Liver (tissue), 8 donors: ENCODE measurements at regions not wholly inside any gene's neighbourhood (a gene's known extent, or its start where the extent isn't known, plus 50 kb on each side); places are given as distances from the start of the nearest gene placed in this dataset.

Experiments
- DNase-seq: peaks from one replicate; pipeline ENCODE4 v3.0.0-alpha.2; 2017; ENCODE audit warnings: low spot score
- H3K27ac ChIP-seq, 2 donors: one replicate each; pipeline ENCODE4 v1.7.0; 2013; ENCODE audit warnings: inconsistent platforms in 2 of 2, low read length in 2 of 2, control low read depth in 1 of 2, low read depth in 1 of 2, mild to moderate bottlenecking in 1 of 2
- H3K27me3 ChIP-seq, 4 donors: one replicate each; pipeline versions ENCODE4 v1.6.1 to v1.7.0; 2013; ENCODE audit warnings: low read length in 3 of 4, inconsistent platforms in 1 of 4, mild to moderate bottlenecking in 1 of 4, moderate library complexity in 1 of 4; ENCODE audit not compliant: control insufficient read depth in 4 of 4, insufficient read depth in 4 of 4
- H3K36me3 ChIP-seq, 4 donors: one replicate each; pipeline versions ENCODE4 v1.6.1 to v1.7.0; 2013; ENCODE audit warnings: low read length in 3 of 4, mild to moderate bottlenecking in 3 of 4, low read depth in 1 of 4, moderate library complexity in 1 of 4; ENCODE audit not compliant: control insufficient read depth in 4 of 4, insufficient read depth in 3 of 4
- H3K4me1 ChIP-seq, 4 donors: one replicate each; pipeline versions ENCODE4 v1.6.1 to v1.7.0; 2013; ENCODE audit warnings: low read length in 3 of 4, mild to moderate bottlenecking in 3 of 4, moderate library complexity in 1 of 4; ENCODE audit not compliant: control insufficient read depth in 4 of 4, insufficient read depth in 4 of 4
- H3K4me3 ChIP-seq, 3 donors: one replicate each; pipeline versions ENCODE4 v1.6.1 to v1.7.0; 2013; ENCODE audit warnings: low read length in 3 of 3, control low read depth in 1 of 3, low read depth in 1 of 3, mild to moderate bottlenecking in 1 of 3
- H3K9ac ChIP-seq, 2 donors: one replicate each; pipeline ENCODE4 v1.7.0; 2013; ENCODE audit warnings: low read length in 2 of 2, mild to moderate bottlenecking in 2 of 2, moderate library complexity in 2 of 2, control low read depth in 1 of 2, low read depth in 1 of 2
- H3K9me3 ChIP-seq, 4 donors: one replicate each; pipeline versions ENCODE4 v1.6.1 to v1.7.0; 2013; ENCODE audit warnings: low read length in 3 of 4; ENCODE audit not compliant: control insufficient read depth in 4 of 4
- EGR1 ChIP-seq, 2 donors: IDR thresholded peaks; 2 replicates each; pipeline ENCODE4 v1.6.1; 2016 to 2018; ENCODE audit warnings: antibody characterized with exemption in 2 of 2, low read depth in 2 of 2
- FOXA1 ChIP-seq: IDR thresholded peaks from 2 replicates; pipeline ENCODE4 v1.6.1; 2016; ENCODE audit warnings: antibody characterized with exemption
- FOXA2 ChIP-seq: IDR thresholded peaks from 2 replicates; pipeline ENCODE4 v1.6.1; 2016; ENCODE audit warnings: antibody characterized with exemption
- GABPA ChIP-seq, 2 donors: IDR thresholded peaks in 1 of 2; conservative IDR thresholded peaks in 1 of 2; 2 replicates each; pipeline ENCODE4 v1.6.1; 2016; ENCODE audit warnings: antibody characterized with exemption in 2 of 2, mild to moderate bottlenecking in 1 of 2, moderate library complexity in 1 of 2
- HNF4A ChIP-seq, 2 donors: conservative IDR thresholded peaks; 2 replicates each; pipeline ENCODE4 v1.6.1; 2016; ENCODE audit warnings: antibody characterized with exemption in 2 of 2, mild to moderate bottlenecking in 2 of 2
- HNF4G ChIP-seq: IDR thresholded peaks from 2 replicates; pipeline ENCODE4 v1.6.1; 2016; ENCODE audit warnings: antibody characterized with exemption
- JUND ChIP-seq, 2 donors: IDR thresholded peaks; 2 replicates each; pipeline ENCODE4 v1.6.1; 2016; ENCODE audit warnings: antibody characterized with exemption in 2 of 2
- NR2F2 ChIP-seq: IDR thresholded peaks from 2 replicates; pipeline ENCODE4 v1.6.1; 2016; ENCODE audit warnings: antibody characterized with exemption
- RAD21 ChIP-seq, 2 donors: IDR thresholded peaks; 2 replicates each; pipeline ENCODE4 v1.6.1; 2016; ENCODE audit warnings: antibody characterized with exemption in 2 of 2, mild to moderate bottlenecking in 2 of 2
- RXRA ChIP-seq, 2 donors: IDR thresholded peaks; 2 replicates each; pipeline ENCODE4 v1.6.1; 2017 to 2018; ENCODE audit warnings: antibody characterized with exemption in 2 of 2, mild to moderate bottlenecking in 1 of 2
- SP1 ChIP-seq: IDR thresholded peaks from 2 replicates; pipeline ENCODE4 v1.6.1; 2018; ENCODE audit warnings: antibody characterized with exemption, mild to moderate bottlenecking
- TAF1 ChIP-seq: conservative IDR thresholded peaks from 2 replicates; pipeline ENCODE4 v1.6.1; 2016; ENCODE audit warnings: antibody characterized with exemption, mild to moderate bottlenecking
- YY1 ChIP-seq: IDR thresholded peaks from 2 replicates; pipeline ENCODE4 v1.6.1; 2016; ENCODE audit warnings: antibody characterized with exemption, mild to moderate bottlenecking
- WGBS: extraction: QIAGEN DNeasy Blood & Tissue Kit; methylation state at CpG from one replicate; pipeline ENCODE4 v1.1.7; 2013; 5-methylcytosine and 5-hydroxymethylcytosine counted together
- TF ChIP-seq, protein P1 (sequence below): fragments of 150-350 bp; IDR thresholded peaks from 2 replicates; pipeline ENCODE4 v1.5.1; 2017; ENCODE audit warnings: improper control_type of control experiment, low read depth, low read length; ENCODE audit not compliant: missing input control
- TF ChIP-seq, protein P2 (sequence below): IDR thresholded peaks from 2 replicates; pipeline ENCODE4 v1.6.1; 2016; ENCODE audit warnings: antibody characterized with exemption, mild to moderate bottlenecking
- TF ChIP-seq, protein P3 (sequence below): IDR thresholded peaks from 2 replicates; pipeline ENCODE4 v1.6.1; 2016; ENCODE audit warnings: antibody characterized with exemption
- TF ChIP-seq, protein P4 (sequence below): IDR thresholded peaks from 2 replicates; pipeline ENCODE4 v1.6.1; 2016; ENCODE audit warnings: antibody characterized with exemption
- TF ChIP-seq, protein P5 (sequence below): IDR thresholded peaks from 2 replicates; pipeline ENCODE4 v1.6.1; 2016; ENCODE audit warnings: antibody characterized with exemption
- donor health status: healthy.
- donor health status: healthy.
- donor health status: healthy.
- donor health status: healthy.
- donor health status: healthy.

DNA sequence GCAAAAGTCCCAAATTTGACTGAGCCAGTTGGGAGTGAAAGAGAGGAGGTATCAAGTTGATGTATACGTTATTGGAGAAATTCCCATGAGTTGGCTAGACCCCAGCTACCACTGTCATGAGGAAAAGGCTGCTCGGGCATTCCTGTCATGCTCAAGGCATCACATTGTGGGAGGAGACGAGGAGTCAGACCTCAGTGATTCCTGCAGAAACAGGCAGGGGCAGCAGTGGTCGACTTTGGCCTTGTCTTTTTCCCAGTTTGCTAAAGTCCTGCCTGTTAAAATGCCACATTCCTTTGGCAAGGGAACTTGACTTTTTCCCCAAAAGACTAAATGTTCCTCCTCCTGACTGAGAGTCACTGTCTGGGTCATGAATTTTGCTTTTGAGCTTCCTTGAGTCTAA lies 295.5 kb upstream of the HS3ST5 start:
- Histone ChIP-seq H3K4me3 (no peak overlapping the region), H3K27me3 (no peaks in the 10 kb centered on the region), H3K9me3 (no peaks in the 10 kb centered on the region), H3K4me1 (no peaks in the 10 kb centered on the region), H3K36me3 (no peaks in the 10 kb centered on the region), H3K27ac (no peak overlapping the region), H3K9ac (no peak overlapping the region)
- WGBS = 34% methylated on average over 4 of the region's 4 CpGs
- TF ChIP-seq, protein P1, sequence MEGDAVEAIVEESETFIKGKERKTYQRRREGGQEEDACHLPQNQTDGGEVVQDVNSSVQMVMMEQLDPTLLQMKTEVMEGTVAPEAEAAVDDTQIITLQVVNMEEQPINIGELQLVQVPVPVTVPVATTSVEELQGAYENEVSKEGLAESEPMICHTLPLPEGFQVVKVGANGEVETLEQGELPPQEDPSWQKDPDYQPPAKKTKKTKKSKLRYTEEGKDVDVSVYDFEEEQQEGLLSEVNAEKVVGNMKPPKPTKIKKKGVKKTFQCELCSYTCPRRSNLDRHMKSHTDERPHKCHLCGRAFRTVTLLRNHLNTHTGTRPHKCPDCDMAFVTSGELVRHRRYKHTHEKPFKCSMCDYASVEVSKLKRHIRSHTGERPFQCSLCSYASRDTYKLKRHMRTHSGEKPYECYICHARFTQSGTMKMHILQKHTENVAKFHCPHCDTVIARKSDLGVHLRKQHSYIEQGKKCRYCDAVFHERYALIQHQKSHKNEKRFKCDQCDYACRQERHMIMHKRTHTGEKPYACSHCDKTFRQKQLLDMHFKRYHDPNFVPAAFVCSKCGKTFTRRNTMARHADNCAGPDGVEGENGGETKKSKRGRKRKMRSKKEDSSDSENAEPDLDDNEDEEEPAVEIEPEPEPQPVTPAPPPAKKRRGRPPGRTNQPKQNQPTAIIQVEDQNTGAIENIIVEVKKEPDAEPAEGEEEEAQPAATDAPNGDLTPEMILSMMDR = no peak
- no peak for TF ChIP-seq SP1
- TF ChIP-seq NR2F2 = no peak
- TF ChIP-seq, protein P2, sequence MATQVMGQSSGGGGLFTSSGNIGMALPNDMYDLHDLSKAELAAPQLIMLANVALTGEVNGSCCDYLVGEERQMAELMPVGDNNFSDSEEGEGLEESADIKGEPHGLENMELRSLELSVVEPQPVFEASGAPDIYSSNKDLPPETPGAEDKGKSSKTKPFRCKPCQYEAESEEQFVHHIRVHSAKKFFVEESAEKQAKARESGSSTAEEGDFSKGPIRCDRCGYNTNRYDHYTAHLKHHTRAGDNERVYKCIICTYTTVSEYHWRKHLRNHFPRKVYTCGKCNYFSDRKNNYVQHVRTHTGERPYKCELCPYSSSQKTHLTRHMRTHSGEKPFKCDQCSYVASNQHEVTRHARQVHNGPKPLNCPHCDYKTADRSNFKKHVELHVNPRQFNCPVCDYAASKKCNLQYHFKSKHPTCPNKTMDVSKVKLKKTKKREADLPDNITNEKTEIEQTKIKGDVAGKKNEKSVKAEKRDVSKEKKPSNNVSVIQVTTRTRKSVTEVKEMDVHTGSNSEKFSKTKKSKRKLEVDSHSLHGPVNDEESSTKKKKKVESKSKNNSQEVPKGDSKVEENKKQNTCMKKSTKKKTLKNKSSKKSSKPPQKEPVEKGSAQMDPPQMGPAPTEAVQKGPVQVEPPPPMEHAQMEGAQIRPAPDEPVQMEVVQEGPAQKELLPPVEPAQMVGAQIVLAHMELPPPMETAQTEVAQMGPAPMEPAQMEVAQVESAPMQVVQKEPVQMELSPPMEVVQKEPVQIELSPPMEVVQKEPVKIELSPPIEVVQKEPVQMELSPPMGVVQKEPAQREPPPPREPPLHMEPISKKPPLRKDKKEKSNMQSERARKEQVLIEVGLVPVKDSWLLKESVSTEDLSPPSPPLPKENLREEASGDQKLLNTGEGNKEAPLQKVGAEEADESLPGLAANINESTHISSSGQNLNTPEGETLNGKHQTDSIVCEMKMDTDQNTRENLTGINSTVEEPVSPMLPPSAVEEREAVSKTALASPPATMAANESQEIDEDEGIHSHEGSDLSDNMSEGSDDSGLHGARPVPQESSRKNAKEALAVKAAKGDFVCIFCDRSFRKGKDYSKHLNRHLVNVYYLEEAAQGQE = no peak
- TF ChIP-seq FOXA2 = no peak
- no peak for TF ChIP-seq TAF1
- TF ChIP-seq, protein P3, sequence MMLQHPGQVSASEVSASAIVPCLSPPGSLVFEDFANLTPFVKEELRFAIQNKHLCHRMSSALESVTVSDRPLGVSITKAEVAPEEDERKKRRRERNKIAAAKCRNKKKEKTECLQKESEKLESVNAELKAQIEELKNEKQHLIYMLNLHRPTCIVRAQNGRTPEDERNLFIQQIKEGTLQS = no peak
- TF ChIP-seq YY1 = no peak
- TF ChIP-seq, protein P4, sequence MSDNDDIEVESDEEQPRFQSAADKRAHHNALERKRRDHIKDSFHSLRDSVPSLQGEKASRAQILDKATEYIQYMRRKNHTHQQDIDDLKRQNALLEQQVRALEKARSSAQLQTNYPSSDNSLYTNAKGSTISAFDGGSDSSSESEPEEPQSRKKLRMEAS = no peak
- TF ChIP-seq, protein P5, sequence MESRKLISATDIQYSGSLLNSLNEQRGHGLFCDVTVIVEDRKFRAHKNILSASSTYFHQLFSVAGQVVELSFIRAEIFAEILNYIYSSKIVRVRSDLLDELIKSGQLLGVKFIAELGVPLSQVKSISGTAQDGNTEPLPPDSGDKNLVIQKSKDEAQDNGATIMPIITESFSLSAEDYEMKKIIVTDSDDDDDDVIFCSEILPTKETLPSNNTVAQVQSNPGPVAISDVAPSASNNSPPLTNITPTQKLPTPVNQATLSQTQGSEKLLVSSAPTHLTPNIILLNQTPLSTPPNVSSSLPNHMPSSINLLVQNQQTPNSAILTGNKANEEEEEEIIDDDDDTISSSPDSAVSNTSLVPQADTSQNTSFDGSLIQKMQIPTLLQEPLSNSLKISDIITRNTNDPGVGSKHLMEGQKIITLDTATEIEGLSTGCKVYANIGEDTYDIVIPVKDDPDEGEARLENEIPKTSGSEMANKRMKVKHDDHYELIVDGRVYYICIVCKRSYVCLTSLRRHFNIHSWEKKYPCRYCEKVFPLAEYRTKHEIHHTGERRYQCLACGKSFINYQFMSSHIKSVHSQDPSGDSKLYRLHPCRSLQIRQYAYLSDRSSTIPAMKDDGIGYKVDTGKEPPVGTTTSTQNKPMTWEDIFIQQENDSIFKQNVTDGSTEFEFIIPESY = no peak
- no peak for TF ChIP-seq RAD21 (IDR thresholded peaks at IDR 0.05)
- no peak for TF ChIP-seq GABPA (IDR thresholded peaks at IDR 0.05 in 1 of 2, conservative IDR thresholded peaks at IDR 0.05 in 1 of 2)
- TF ChIP-seq JUND (IDR thresholded peaks at IDR 0.05) = no peak
- no peak for TF ChIP-seq EGR1 (IDR thresholded peaks at IDR 0.05; ENCODE audit: low read depth in 2 of 2)
- TF ChIP-seq FOXA1 = no peak
- TF ChIP-seq HNF4A (conservative IDR thresholded peaks at IDR 0.05) = no peak
- TF ChIP-seq HNF4G = no peak
- DNase-seq = no peak

DNA sequence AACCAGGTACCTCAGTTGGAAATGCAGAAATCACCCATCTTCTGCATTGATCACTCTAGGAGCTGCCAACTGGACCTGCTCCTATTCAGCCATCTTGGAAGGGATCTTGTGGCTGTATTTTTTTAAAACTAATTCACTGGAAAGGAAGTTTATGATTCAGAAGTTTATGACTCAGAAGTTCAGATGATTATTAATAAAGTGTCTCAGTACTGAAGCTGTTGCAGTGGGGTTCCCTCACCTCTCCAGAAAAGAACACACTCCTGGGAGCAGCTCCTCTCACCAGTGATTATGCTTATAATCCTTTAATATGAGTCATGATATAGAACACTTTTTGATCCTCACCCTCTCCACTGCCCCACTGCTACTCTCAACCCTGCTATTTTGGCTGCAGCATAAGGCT lies 291.2 kb upstream of the HS3ST5 start:
- no peak overlapping the region for H3K9ac ChIP-seq
- no peak for TF ChIP-seq TAF1
- TF ChIP-seq NR2F2 = no peak
- TF ChIP-seq RAD21 (IDR thresholded peaks at IDR 0.05) = no peak
- TF ChIP-seq, protein P3 = no peak
- TF ChIP-seq RXRA (IDR thresholded peaks at IDR 0.05) = no peak
- TF ChIP-seq, protein P1 = no peak
- no peak for TF ChIP-seq FOXA2
- TF ChIP-seq EGR1 (IDR thresholded peaks at IDR 0.05; ENCODE audit: low read depth in 2 of 2) = no peak
- no peak for TF ChIP-seq SP1
- no peak for TF ChIP-seq FOXA1
- no peak for TF ChIP-seq GABPA (IDR thresholded peaks at IDR 0.05 in 1 of 2, conservative IDR thresholded peaks at IDR 0.05 in 1 of 2)
- no peak for TF ChIP-seq JUND (IDR thresholded peaks at IDR 0.05)
- TF ChIP-seq YY1 = no peak
- TF ChIP-seq, protein P5 = no peak
- TF ChIP-seq, protein P4 = no peak
- no peaks in the 10 kb centered on the region for H3K36me3 ChIP-seq
- no peak overlapping the region for H3K27ac ChIP-seq
- no peaks in the 10 kb centered on the region for H3K9me3 ChIP-seq
- no peaks in the 10 kb centered on the region for H3K4me1 ChIP-seq
- H3K27me3 ChIP-seq = no peaks in the 10 kb centered on the region
- no peak overlapping the region for H3K4me3 ChIP-seq
- no peak for DNase-seq
